HepG2 (cell line): ENCODE measurements at regions not wholly inside any gene's neighbourhood (a gene's known extent, or its start where the extent isn't known, plus 50 kb on each side); places are given as distances from the start of the nearest gene placed in this dataset.

Experiments
- ATAC-seq: fragments of 200-7000 bp; cut with Tn5 transposase; 3 replicates; pipeline ENCODE4 v1.9.1; 2020; ENCODE audit warnings: mild to moderate bottlenecking, moderate library complexity
- BruUV-seq: library from RNA; stranded (reverse); fragments of 400-500 nt; replicated peaks from 2 replicates; lab custom pipeline; 2021; lab: Mats Ljungman, UMichigan
- CTCF ChIA-PET: fragments of 300-600 bp; formaldehyde crosslinking; extraction: SDS; loops from one replicate; lab custom pipeline; 2021; ENCODE audit warnings: low total read pairs, inconsistent platforms, low intra/inter-chr PET ratio; lab: Yijun Ruan, JAX
- POLR2A ChIA-PET: fragments of 350-600 bp; sonication (Branson Sonifier 250); formaldehyde crosslinking; loops from one replicate; lab custom pipeline; 2020; ENCODE audit warnings: antibody characterized with exemption, inconsistent platforms; lab: Yijun Ruan, JAX
- DNase-seq: peaks from one replicate; pipeline ENCODE4 v3.0.0-alpha.2; 2015; ENCODE audit warnings: low spot score
- FAIRE-seq: peaks from 3 replicates; lab custom pipeline; 2011; peaks lifted over from hg19 to GRCh38; lab: Jason Lieb, UNC
- H2AFZ ChIP-seq: one replicate; pipeline ENCODE4 v1.6.1; 2011; ENCODE audit warnings: low read length, inconsistent platforms
- H3K27ac ChIP-seq: fragments of 300-600 bp; 3 replicates; pipeline ENCODE4 v1.8.0; 2011; ENCODE audit warnings: mixed run types, mild to moderate bottlenecking, mixed read lengths, low read length, inconsistent platforms; ENCODE audit not compliant: insufficient read depth; ENCODE audit errors: extremely low read length
- H3K27me3 ChIP-seq, 2 experiments: fragments of 200-600 bp in 1 of 2; 2 replicates in 1 of 2; 3 replicates in 1 of 2; pipeline versions ENCODE4 v1.6.0 to v1.8.0; 2011; ENCODE audit warnings: low read length in 2 of 2, mild to moderate bottlenecking in 2 of 2, moderate library complexity in 2 of 2, inconsistent platforms in 1 of 2; ENCODE audit not compliant: insufficient read depth in 2 of 2, control insufficient read depth in 1 of 2
- H3K36me3 ChIP-seq, 2 experiments: fragments of 200-600 bp in 1 of 2; replicated peaks in 1 of 2; 2 replicates in 1 of 2; 3 replicates in 1 of 2; pipeline versions ENCODE4 v1.5.1 to v1.8.0; 2011; ENCODE audit warnings: low read length in 2 of 2, inconsistent platforms in 1 of 2; ENCODE audit not compliant: insufficient read depth in 2 of 2, control insufficient read depth in 1 of 2
- H3K4me1 ChIP-seq: 2 replicates; pipeline ENCODE4 v1.5.1; 2012; ENCODE audit warnings: low read length, inconsistent platforms; ENCODE audit not compliant: insufficient read depth
- H3K4me2 ChIP-seq: 2 replicates; pipeline ENCODE4 v1.6.0; 2011; ENCODE audit warnings: low read depth, low read length, inconsistent platforms
- H3K4me3 ChIP-seq, 3 experiments: fragments of 200-600 bp in 1 of 3; sonication (generic), shearing (Covaris generic) in 1 of 3; replicated peaks in 1 of 3; 2 replicates each; pipeline ENCODE4 v1.5.1; 2011 to 2016; ENCODE audit warnings: low read length in 3 of 3, inconsistent platforms in 2 of 3, low read depth in 2 of 3, mild to moderate bottlenecking in 2 of 3, control low read depth in 1 of 3, mixed read lengths in 1 of 3; ENCODE audit not compliant: insufficient read depth in 1 of 3
- H3K79me2 ChIP-seq: one replicate; pipeline ENCODE4 v1.6.1; 2011; ENCODE audit warnings: low read length, inconsistent platforms; ENCODE audit not compliant: insufficient read depth
- H3K9ac ChIP-seq: 2 replicates; pipeline ENCODE4 v1.6.0; 2011; ENCODE audit warnings: mild to moderate bottlenecking, low read depth, low read length, inconsistent platforms; ENCODE audit not compliant: insufficient read depth
- H3K9me3 ChIP-seq: 2 replicates; pipeline ENCODE4 v1.5.1; 2012; ENCODE audit warnings: mild to moderate bottlenecking, low read length
- H4K20me1 ChIP-seq: 2 replicates; pipeline ENCODE4 v1.6.0; 2011; ENCODE audit warnings: inconsistent platforms, mild to moderate bottlenecking, low read length, moderate library complexity; ENCODE audit not compliant: insufficient read depth
- ARID3A ChIP-seq: IDR thresholded peaks from 2 replicates; pipeline ENCODE4 v1.6.1; 2012; ENCODE audit warnings: low read depth, low read length, improper control_type of control experiment
- DMTF1 ChIP-seq: sonication (generic); formaldehyde crosslinking; IDR thresholded peaks from 2 replicates; pipeline ENCODE4 v1.4.0; 2020; ENCODE audit warnings: mild to moderate bottlenecking, missing genetic modification reagents
- FOSL1 ChIP-seq: sonication (generic); formaldehyde crosslinking; IDR thresholded peaks from 2 replicates; pipeline ENCODE4 v1.9.0; 2021; ENCODE audit warnings: missing genetic modification reagents, borderline replicate concordance
- GATAD1 ChIP-seq: IDR thresholded peaks from 2 replicates; pipeline ENCODE4 v1.6.1; 2016; ENCODE audit warnings: missing genetic modification reagents, missing compliant biosample characterization
- MATR3 ChIP-seq: sonication (generic); formaldehyde crosslinking; IDR thresholded peaks from 2 replicates; pipeline ENCODE4 v1.4.0; 2020; ENCODE audit warnings: missing genetic modification reagents
- MED13 ChIP-seq: sonication (generic); formaldehyde crosslinking; IDR thresholded peaks from 2 replicates; pipeline ENCODE4 v1.5.0; 2020; ENCODE audit warnings: missing genetic modification reagents
- RERE ChIP-seq: IDR thresholded peaks from 2 replicates; pipeline ENCODE4 v1.6.1; 2016; ENCODE audit warnings: low read depth, missing genetic modification reagents, missing compliant biosample characterization
- RORA ChIP-seq: sonication (generic); formaldehyde crosslinking; IDR thresholded peaks from 2 replicates; pipeline ENCODE4 v1.5.0; 2020; ENCODE audit warnings: mild to moderate bottlenecking, missing genetic modification reagents, moderate library complexity
- ZFP82 ChIP-seq: sonication (generic); formaldehyde crosslinking; IDR thresholded peaks from 2 replicates; pipeline ENCODE4 v1.5.1; 2020; ENCODE audit warnings: mild to moderate bottlenecking, missing genetic modification reagents, borderline replicate concordance
- ZMYM4 ChIP-seq: sonication (generic); formaldehyde crosslinking; IDR thresholded peaks from 2 replicates; pipeline ENCODE4 v1.8.1; 2023; ENCODE audit warnings: mild to moderate bottlenecking, missing genetic modification reagents
- ZNF232 ChIP-seq: sonication (generic); formaldehyde crosslinking; IDR thresholded peaks from 2 replicates; pipeline ENCODE4 v1.4.0; 2020; ENCODE audit warnings: missing genetic modification reagents, borderline replicate concordance
- ZNF333 ChIP-seq: sonication (generic); formaldehyde crosslinking; IDR thresholded peaks from 2 replicates; pipeline ENCODE4 v1.4.0; 2020; ENCODE audit warnings: mild to moderate bottlenecking, missing genetic modification reagents, borderline replicate concordance
- ZNF430 ChIP-seq: sonication (generic); formaldehyde crosslinking; IDR thresholded peaks from 2 replicates; pipeline ENCODE4 v1.9.0; 2021; ENCODE audit warnings: mild to moderate bottlenecking, missing genetic modification reagents
- ZNF451 ChIP-seq: sonication (generic); formaldehyde crosslinking; IDR thresholded peaks from 2 replicates; pipeline ENCODE4 v1.5.0; 2020; ENCODE audit warnings: mild to moderate bottlenecking, missing genetic modification reagents
- ZNF552 ChIP-seq: sonication (generic); formaldehyde crosslinking; IDR thresholded peaks from 2 replicates; pipeline ENCODE4 v1.9.0; 2022; ENCODE audit warnings: missing genetic modification reagents, mild to moderate bottlenecking, borderline replicate concordance
- ZNF737 ChIP-seq: sonication (generic); formaldehyde crosslinking; IDR thresholded peaks from 2 replicates; pipeline ENCODE4 v1.5.0; 2020; ENCODE audit warnings: missing genetic modification reagents, mild to moderate bottlenecking, borderline replicate concordance
- WGBS: methylation state at CpG from one replicate; pipeline ENCODE4 v1.1.6; 2017; ENCODE audit warnings: low lambda C conversion rate; 5-methylcytosine and 5-hydroxymethylcytosine counted together
- in situ Hi-C: cut with HindIII; loops from 2 replicates; pipeline ENCODE4 v1.10.0; 2017; ENCODE audit warnings: low pct_unique_long_range_greater_than_20kb; ENCODE audit not compliant: extremely low pct_ligation_motif_present
- intact Hi-C: fragments of 100-400 bp; cut with micrococcal nuclease; formaldehyde crosslinking; loops from one replicate; pipeline ENCODE4 v1.10.0; 2022; ENCODE audit not compliant: unreplicated experiment

- Histone ChIP-seq H2AFZ (no peak overlapping the region), H3K4me1 (no peaks in the 10 kb centered on the region), H3K4me2 (no peak overlapping the region), H3K27ac (no peak overlapping the region), H3K27me3 (no peaks in the 10 kb centered on the region), H3K9ac (no peak overlapping the region), H3K4me3 (no peak overlapping the region), H3K36me3 (no peaks in the 10 kb centered on the region), H3K9me3 (peaks cover 89% of the 10 kb centered on the region), H3K79me2 (no peaks in the 10 kb centered on the region), H4K20me1 (no peaks in the 10 kb centered on the region)
- WGBS, result 3% methylated on average over 6 of the region's 9 CpGs
- no TSS peak for BruUV-seq
- ATAC-seq (no peak), DNase-seq (no peak), FAIRE-seq (no peak)
- intact Hi-C loops, result no loop called here
- ChIA-PET POLR2A (no interaction called here), CTCF (no interaction called here)
- in situ Hi-C loops, result no loop called here
- TF ChIP-seq RERE (no peak), ZNF737 (CRISPR knock-in tag) (no peak), ZNF552 (CRISPR knock-in tag) (no peak), MED13 (CRISPR knock-in tag) (no peak), ZNF232 (no peak), DMTF1 (CRISPR knock-in tag) (no peak), GATAD1 (CRISPR knock-in tag) (no peak), ZNF333 (CRISPR knock-in tag) (no peak), RORA (CRISPR knock-in tag) (no peak), ARID3A (no peak), ZMYM4 (CRISPR knock-in tag) (no peak), MATR3 (CRISPR knock-in tag) (no peak), ZNF451 (CRISPR knock-in tag) (no peak), ZNF430 (no peak), FOSL1 (CRISPR knock-in tag) (no peak), ZFP82 (CRISPR knock-in tag) (no peak)
Measured at GRCh38 chr19:23999821-24000610, 85.3 kb downstream of the ZNF726 start.
